Peyer's patch (tissue), 4 donors: ENCODE measurements at regions not wholly inside any gene's neighbourhood (a gene's known extent, or its start where the extent isn't known, plus 50 kb on each side); places are given as distances from the start of the nearest gene placed in this dataset.

Experiments
- CTCF ChIP-seq, 6 experiments: fragments of 450-650 bp in 4 of 6; fragments of 200-600 bp in 2 of 6; sonication (generic) in 1 of 6; IDR thresholded peaks; one replicate each; pipeline ENCODE4 v1.5.1; 2017 to 2019; ENCODE audit warnings: antibody characterized with exemption in 6 of 6, mild to moderate bottlenecking in 3 of 6, moderate library complexity in 1 of 6
- POLR2A ChIP-seq, 2 donors: fragments of 450-650 bp; IDR thresholded peaks; one replicate each; pipeline ENCODE4 v1.5.1; 2017; ENCODE audit warnings: antibody characterized with exemption in 2 of 2, mild to moderate bottlenecking in 2 of 2, moderate library complexity in 2 of 2

- no peak for TF ChIP-seq CTCF (IDR thresholded peaks at IDR 0.05)
- TF ChIP-seq POLR2A (IDR thresholded peaks at IDR 0.05), result no peak
These were observed 78.6 kb upstream of the BOD1L1 start for GRCh38 chr4:13706120-13706519.
